HG03469 (cell line): ENCODE measurements at regions not wholly inside any gene's neighbourhood (a gene's known extent, or its start where the extent isn't known, plus 50 kb on each side); places are given as distances from the start of the nearest gene placed in this dataset.
A peak's percentile ranks its signal among the peaks of the same experiment; 100 is the strongest.

Source experiments
- ATAC-seq: cut with Tn5 transposase; IDR thresholded peaks from one replicate; pipeline ENCODE4 v1.9.1; 2021; ENCODE audit warnings: mild to moderate bottlenecking, moderate library complexity, moderate number of reproducible peaks; ENCODE audit not compliant: unreplicated experiment

DNA sequence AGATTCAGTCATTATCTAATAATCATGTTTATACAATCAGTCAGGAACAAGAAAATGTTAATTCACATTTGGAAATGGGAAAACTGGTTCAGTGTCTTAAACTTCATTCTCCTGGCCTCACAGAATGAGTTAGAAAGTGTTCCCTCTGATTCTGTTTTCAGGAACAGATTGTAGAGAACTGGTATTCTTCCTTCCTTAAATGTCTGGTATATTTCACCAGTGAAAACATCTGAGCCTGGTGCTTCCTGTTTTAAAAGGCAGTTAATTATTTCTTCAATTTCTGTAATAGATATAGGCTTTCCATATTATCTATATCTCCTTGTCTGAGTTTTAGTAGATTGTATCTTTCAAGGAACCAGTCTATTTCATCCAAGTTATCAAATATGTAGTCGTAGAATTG, 97.1 kb upstream of the TMEM168 start:
- ATAC-seq, result no peak

DNA sequence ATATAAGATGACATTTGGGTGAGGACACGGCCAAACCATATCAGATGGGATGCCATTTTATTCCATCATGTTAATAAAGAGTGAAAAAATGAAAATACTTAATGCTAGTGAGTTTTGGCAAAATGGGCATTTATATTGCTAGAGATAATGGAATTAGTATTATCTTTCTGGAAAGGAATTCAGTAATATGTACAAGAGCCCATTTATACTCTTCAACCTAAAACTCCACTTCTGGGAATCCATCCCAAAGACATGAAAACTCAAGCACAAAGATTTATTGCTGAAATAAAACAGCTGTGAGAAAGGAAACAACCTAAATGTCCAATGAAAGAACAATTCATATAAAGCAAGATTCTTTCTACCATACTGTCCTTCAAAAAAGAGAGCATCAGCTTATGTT, 96.0 kb upstream of the TMEM168 start:
- no peak for ATAC-seq

DNA sequence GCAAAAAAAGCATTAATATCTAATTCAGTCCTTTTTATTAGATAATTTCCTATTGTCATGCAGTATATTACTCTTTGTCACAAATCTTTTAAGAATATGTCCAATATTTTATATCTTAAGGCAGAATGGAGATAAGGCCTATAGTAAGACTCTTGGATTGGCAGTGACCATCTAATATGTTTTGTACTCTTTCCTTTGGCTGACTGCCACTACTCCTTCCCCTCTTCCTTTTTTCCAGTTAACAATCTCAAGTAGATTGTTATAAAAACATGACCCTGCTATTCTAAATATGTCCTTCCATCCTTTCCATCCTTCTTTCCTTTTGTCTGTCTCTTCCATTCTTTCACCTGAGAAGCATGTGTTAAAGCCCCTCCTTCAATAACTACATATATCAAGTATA, 92.8 kb upstream of the TMEM168 start:
- ATAC-seq, result no peak

DNA sequence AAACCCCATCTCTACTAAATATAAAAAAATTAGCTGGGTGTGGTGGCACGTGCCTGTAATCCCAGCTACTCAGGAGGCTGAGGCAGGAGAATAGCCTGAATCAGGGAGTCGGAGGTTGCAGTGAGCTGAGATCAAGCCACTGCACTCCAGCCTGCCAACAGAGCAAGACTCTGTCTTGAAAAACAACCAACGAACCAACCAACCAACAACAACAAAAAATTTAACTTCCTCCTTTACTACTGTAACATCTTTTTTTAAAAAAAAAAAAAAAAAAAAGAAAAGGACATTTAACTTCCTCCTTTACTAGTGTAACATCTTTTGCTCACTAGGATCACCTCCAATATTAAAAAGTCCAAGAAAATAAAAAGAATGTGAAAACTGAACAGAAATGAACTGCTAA, 92.3 kb upstream of the TMEM168 start:
- ATAC-seq, result no peak

DNA sequence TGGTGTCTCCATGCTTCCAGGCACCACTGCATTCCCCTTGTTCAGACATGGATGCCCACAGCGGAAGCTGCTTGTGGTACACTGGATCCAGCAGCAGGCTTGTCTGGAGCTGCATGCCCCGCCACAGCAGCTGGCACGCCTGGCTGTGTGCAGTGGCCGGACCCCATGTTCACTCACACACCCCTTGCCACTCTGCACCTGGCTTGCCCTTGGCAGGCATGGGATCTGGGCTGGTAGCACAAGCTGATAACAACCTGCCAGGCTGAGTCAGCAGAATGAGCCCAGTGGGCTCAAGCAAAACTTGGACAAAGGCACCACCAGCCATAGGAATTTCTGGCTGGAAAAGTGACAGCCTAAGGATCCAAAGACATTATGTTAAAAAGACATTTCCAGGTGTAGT, 91.8 kb upstream of the TMEM168 start:
- ATAC-seq, result no peak

DNA sequence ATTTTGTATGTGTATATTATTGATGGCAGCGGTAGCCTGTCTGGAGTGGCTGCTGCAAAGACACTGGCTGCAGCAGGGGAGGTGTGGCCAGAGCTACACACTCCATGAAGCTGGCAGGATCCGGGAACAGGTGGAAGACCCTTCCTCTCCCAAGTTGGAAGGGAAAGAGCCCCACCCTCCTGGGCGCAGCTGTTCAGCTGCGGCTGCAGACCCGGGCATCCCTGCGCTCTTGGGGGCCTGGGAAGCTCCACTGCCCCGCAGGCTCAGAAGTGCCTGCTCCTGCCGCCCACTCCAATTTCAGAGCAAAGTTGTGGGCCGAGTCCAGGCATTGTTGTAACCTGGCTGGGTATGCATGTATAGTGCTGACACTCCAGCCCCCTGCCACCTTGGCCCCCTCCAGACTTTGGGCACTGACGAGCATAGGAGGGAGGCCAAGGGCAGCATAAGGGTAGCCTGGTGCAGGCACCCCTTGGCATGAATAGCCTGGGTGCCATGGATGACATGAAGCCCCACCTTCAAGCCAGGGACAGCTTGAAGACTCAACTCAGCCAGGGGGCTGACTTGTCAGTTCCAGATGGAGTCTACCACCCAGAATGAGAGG, 90.7 kb upstream of the TMEM168 start:
- no peak for ATAC-seq

DNA sequence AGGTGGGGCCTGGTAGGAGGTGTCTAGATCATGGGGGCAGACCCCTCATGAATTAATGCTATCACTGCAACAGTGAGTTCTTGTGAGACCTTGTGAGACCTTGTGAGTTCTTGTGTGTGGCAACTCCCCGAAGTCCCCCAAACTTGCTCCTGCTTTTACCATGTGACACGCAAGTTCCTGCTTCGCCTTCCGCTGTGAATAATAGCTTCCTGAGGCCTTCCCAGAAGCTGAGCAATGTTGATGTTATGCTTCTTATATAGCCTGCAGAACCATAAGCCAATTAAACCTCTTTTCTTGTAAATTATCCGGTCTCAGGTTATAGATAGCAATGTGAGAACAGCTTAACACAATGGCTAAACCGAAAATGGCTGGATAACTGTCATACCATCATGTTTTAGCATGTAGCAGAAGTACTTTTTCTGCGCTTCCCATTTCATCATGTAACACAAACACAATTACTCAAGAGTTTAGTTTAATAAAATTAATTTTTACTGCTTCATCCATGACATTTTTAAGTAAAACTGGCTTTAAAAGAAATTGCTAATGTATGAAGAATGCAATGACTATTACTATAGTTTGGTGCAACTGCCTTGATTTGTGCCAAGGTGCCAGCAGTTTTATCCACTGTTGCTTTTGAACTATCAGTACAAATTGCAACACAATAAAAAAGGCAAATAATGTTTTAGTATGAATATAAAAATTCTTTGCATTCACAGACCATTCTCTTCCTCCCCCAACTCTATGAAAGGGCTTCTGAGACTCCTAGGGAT, 87.7 kb upstream of the TMEM168 start:
- no peak for ATAC-seq

DNA sequence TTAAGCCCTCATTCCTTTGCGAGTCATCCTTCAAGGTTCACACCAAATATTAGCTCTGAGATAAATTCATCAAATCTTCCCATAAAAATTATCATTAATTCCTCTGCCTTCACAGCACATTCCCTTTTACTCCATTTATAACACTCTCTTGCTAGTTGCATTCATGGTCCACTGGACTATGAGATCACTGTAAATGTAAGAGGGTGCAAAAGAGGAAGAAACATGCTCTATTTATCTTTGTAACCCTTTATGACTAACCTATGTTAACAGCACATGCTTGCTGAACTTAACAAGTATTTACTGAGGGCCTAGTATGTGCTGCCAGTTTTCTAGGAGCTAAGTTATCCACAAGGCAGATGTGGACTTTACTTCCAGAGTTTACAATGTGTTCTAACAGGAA, 86.7 kb upstream of the TMEM168 start:
- no peak for ATAC-seq

DNA sequence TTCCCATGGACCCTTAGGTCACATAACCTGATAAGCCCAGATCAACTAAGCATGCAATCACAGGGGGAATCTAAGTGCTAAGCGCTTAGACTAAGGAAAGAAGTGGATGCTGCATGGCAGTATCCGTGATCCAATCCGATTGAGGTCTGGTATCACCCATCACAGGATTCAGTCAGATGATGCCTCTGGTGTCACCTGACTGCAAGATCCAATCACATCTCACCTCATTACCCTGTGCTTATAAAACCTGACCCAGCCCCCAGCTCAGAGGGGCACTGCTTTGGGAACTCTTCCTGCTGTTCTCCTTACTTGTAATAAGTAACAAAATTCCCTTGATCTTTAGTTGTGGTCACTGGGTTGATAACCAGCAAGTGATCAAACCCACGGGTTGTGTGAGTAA, 84.7 kb upstream of the TMEM168 start:
- ATAC-seq, result no peak

DNA sequence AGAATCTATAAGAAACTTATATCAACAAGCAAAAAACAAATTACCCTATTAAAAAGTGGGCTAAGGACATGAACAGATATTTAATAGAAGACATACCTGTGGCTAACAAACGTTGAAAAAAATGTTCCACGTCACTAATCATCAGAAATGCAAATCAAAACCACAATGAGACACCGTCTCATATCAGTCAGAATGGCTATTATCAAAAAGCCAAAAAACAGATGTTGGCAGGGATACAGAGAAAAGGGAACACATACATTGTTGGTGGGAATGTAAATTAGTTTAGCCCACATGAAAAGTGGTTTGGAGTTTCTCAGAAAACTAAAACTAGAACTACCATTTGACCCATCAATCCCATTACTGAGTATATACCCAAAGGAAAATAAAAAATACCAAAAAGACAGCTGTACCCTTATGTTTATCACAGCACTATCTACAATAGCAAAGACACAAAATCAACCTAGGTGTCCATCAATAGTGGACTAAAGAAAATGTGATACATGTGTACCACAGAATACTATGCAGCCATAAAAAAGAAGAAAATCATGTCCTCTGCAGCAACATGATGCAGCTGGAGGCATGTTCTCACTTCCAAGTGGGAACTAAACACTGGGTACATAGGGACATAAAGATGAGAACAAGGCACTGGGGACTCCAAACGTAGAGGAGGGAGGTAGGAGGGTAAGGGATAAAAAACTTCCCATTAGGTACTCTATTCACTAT, 83.8 kb upstream of the TMEM168 start:
- ATAC-seq, result peak; percentile 49

DNA sequence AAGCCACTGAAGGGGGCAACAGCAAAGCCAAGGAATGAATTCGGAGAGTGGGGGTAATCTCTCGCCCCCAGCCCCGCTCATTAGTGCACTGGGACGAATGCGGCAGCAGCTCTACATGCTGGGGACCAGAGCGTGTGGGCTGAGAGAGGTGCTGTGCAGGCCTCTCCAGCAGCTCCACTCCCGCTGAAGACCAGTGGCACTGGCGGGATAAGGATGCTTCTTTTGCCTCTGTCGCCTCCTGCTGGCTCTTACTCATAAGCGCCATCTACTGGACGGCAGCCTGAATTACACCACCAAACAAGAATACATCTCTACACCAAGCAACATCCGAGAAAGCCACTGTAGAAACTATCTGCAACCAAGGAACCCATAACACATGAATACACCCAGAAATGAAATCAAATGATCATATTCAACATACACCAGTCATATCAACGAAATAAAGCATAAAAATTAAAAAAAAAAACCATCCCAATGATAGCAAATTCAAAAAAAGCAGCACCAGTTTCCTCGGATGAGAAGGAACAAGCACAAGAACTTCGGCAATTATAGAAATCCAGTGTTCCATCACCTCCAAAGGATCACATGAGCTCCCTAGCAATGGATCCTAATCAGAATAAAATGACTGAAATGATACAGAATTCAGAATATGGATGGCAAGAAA, 79.0 kb upstream of the TMEM168 start:
- ATAC-seq, result peak; percentile 38

DNA sequence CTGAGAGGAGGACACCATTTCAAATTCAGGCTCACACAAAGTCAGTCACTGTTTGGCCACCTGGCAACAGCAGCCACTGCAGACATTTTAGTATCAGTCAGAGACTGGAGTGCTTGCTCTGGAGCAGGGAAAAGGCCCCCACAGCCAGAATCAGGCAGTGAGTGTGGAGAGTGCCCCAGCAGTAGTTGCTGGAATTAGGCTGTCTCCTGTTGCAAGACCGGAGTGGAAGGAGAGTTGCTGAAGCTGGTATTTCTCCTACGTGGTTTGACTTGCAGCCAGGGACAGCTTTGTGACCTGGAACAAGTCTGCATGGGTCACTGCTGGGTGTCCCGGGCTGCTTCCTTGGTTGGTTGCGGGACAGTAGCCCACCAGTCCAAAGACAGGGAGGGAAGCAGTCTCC, 78.4 kb upstream of the TMEM168 start:
- ATAC-seq, result no peak

DNA sequence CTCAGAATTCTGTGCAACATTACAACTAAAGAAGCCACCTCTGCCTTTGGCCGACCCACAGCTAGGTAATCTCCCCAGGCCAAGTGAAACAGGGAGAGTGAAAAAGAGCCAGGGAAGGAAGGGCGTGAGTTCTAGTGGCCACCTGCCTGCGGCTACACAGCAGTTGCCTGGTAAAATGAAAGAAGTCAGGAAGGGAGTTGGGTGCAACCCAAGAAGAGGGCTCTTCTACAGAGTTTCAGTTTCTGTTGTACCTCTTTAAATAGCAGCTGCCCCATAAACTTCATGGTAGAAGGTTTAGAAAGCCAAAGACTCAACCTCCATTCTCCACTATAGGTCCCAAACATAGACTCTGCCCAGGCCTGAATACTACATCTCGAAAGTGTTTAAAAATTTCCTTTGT, 76.2 kb upstream of the TMEM168 start:
- ATAC-seq, result peak; percentile 88

DNA sequence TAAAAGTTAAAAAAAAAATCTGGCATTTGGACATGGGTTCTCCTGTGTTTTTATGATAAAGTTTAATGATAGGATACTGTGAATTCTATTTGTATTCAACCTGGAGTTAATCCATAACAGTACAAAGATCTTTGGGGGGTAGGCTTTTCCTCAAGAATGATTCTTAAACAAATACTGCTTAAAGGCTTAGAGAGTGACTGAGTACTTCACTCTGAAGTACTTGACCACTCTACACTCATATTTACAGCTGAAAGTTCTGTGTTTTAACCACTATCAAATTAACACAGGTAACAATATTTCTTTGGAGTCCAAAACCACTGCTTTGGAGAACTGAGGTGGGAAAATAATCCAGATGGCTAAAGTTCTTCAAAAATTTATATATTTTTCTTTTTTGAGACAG, 74.2 kb upstream of the TMEM168 start:
- no peak for ATAC-seq

DNA sequence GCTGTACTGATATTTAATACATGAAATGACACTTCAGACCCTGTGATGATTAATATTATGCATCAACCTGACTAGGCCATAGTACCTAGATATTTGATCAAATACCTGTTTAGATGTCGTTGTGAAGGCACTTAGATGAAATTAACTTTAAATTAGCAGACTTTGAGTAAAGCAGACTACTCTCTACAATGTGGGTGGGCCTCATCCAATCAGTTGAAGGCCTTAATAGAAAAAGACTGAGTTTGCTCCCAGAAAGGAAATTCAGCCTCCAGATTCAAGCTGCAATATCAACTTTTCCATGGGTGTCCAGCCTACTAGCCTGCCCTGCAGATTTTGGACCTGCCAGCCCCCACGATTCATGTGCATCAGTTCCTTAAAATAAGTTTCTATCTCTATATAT, 68.6 kb upstream of the TMEM168 start:
- ATAC-seq, result no peak

DNA sequence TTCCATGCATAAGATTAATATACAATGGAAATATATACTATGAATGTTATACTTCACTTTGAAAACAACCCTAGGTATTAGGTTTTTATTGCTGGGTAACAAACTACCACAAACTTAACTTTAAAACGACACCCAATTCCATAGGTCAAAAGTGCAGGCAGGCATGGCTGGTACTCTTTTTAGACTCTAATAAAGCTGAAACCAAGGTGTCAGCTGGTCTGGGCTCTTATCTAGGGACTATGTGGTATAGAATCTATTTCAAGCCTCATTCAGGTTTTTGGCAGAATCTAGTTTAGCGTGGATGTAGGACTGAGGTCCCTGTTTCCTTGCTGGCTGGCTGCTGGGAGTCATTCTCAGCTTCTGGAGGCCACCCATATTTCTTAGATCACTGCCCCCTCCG, 65.0 kb upstream of the TMEM168 start:
- no peak for ATAC-seq

DNA sequence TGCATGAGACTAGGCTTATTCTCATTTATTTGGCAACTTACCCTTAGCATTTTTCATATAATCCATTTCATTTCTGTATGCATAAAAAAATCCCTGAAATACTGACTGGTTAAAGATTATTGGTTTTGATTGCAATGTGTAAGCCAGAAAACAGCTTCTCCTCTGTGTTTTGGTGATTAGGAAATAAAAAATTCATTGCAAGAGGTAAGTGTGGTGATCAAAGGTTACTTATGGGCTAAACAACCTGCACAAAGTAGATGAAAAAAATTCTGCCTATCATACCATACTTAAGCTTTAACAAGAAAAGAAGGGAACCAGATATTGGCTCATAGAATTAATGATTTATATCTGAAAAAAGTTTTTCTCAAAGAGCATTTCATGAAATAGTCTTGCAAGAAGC, 64.0 kb upstream of the TMEM168 start:
- ATAC-seq, result no peak

DNA sequence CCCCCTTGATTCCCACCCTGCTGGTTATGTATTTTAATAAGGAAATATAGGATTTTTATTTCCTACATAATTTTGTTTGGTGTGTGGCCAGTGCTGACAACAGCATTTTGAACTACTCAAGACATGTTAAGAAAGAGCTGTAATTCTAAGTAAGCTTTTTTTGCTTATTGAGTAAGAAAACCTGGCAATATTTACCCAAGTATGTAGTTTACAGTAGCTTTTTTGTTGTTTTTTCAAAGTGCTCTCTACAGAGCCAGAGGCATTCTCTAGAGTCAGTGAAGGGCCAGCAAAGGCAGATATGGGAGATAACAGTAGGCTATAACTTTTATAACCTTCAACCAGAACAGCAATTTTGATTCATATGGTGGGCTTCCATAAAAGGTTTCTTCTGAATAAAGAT, 63.2 kb upstream of the TMEM168 start:
- no peak for ATAC-seq

DNA sequence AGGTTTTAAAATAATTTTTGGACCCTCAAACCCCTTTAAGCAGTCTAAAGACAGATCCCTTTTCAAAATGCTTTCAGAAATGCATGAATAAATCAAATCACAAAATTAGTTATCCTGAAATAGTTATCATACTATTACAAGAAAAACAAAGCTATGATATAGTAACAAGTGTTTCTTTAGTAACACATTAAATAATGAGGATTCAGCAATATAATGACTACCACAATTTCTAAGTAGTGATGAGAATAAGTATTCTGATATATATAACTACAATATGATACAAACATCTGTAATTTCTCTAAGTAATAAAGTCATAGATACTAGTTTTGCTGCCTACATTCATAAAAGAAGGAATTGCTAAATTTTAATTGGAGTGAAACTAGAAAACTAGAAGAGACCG, 53.0 kb upstream of the TMEM168 start:
- no peak for ATAC-seq
